A673 (cell line): ENCODE measurements at regions not wholly inside any gene's neighbourhood (a gene's known extent, or its start where the extent isn't known, plus 50 kb on each side); places are given as distances from the start of the nearest gene placed in this dataset.
"Not testable (repeated sequence)": the region's sequence is repeated elsewhere in the genome, so short reads cannot be mapped to it uniquely, and the experiment has no call there.

ENCODE experiments used
- BruUV-seq: library from RNA; stranded (reverse); fragments of 400-500 nt; replicated peaks from 2 replicates; lab custom pipeline; 2021; lab: Mats Ljungman, UMichigan
- CTCF ChIA-PET: fragments of 300-600 bp; sonication (Branson Sonifier 250); formaldehyde crosslinking; loops from one replicate; lab custom pipeline; 2022; ENCODE audit warnings: antibody characterized with exemption; lab: Charles Lee
- POLR2A ChIA-PET: fragments of 300-600 bp; sonication (Branson Sonifier 250); formaldehyde crosslinking; loops from one replicate; lab custom pipeline; 2022; ENCODE audit warnings: antibody characterized with exemption; ENCODE audit not compliant: low non-redundant PET; lab: Charles Lee
- DNase-seq: peaks from one replicate; pipeline ENCODE4 v3.0.0-alpha.2; 2015; ENCODE audit warnings: low spot score
- H3K27ac ChIP-seq: fragments of 200-600 bp; sonication (generic); 2 replicates; pipeline ENCODE4 v1.5.1; 2016; ENCODE audit warnings: mixed run types, low read depth, mild to moderate bottlenecking, mixed read lengths, antibody characterized with exemption, low read length; ENCODE audit not compliant: poor library complexity, severe bottlenecking
- H3K27me3 ChIP-seq: fragments of 200-600 bp; sonication (generic); replicated peaks from 2 replicates; pipeline ENCODE4 v1.6.1; 2017; ENCODE audit warnings: mixed run types, low read depth, mild to moderate bottlenecking, mixed read lengths, antibody characterized with exemption, low read length; ENCODE audit not compliant: insufficient read depth, poor library complexity
- H3K36me3 ChIP-seq: fragments of 200-600 bp; sonication (generic); 2 replicates; pipeline ENCODE4 v1.6.1; 2016; ENCODE audit warnings: mixed run types, mild to moderate bottlenecking, mixed read lengths, antibody characterized with exemption, low read length; ENCODE audit not compliant: insufficient read depth, poor library complexity, severe bottlenecking
- H3K4me1 ChIP-seq: fragments of 200-600 bp; sonication (generic); 2 replicates; pipeline ENCODE4 v1.6.1; 2017; ENCODE audit warnings: mixed run types, mild to moderate bottlenecking, mixed read lengths, antibody characterized with exemption, low read length; ENCODE audit not compliant: insufficient read depth, poor library complexity, severe bottlenecking
- H3K4me3 ChIP-seq: fragments of 200-600 bp; sonication (generic); 2 replicates; pipeline ENCODE4 v1.5.1; 2016; ENCODE audit warnings: low read depth, mixed run types, mild to moderate bottlenecking, mixed read lengths, low read length; ENCODE audit not compliant: poor library complexity, severe bottlenecking
- H3K9me3 ChIP-seq: fragments of 200-600 bp; sonication (generic); 2 replicates; pipeline ENCODE4 v1.6.1; 2016; ENCODE audit warnings: mixed run types, low read depth, mild to moderate bottlenecking, mixed read lengths, antibody characterized with exemption, low read length; ENCODE audit not compliant: poor library complexity, severe bottlenecking
- CTCF ChIP-seq: fragments of 300-800, 200-600 bp; sonication (generic); conservative IDR thresholded peaks from 2 replicates; pipeline ENCODE4 v1.5.1; 2017; ENCODE audit warnings: low read depth, mild to moderate bottlenecking, antibody characterized with exemption, low read length, moderate library complexity, mixed read lengths
- EZH2 ChIP-seq: fragments of 200-600 bp; sonication (generic); IDR thresholded peaks from 2 replicates; pipeline ENCODE4 v1.6.1; 2017; ENCODE audit warnings: borderline replicate concordance, low read depth, mild to moderate bottlenecking, mixed read lengths, antibody characterized with exemption, low read length; ENCODE audit not compliant: poor library complexity, severe bottlenecking
- intact Hi-C: fragments of 100-400 bp; cut with micrococcal nuclease; formaldehyde crosslinking; loops from one replicate; pipeline ENCODE4 v1.10.0; 2022; ENCODE audit not compliant: unreplicated experiment

DNA sequence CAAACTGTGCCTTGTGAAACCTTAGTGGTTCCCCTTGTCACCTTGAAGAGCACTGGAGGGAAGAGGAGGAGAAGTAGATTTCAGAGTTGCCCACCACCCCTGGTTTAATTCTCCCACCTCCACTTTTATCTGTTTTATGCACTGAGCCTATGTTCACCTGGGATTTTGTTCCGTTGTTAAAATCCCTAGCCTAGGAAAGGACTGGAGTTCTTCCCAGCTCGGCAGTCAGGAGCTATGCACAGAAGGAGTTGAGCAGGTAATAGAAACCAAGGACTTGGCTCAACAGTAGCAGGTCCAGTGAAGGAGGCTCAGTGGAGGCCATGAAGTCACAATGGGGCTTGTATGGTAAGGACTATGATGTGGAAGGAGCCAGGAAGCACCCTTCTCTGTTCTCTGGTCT, 182.4 kb upstream of the ADRA1D start:
- no peak overlapping the region for H3K4me3 ChIP-seq
- TF ChIP-seq EZH2 (no peak), CTCF (no peak)
- ChIA-PET CTCF (no interaction called here), POLR2A (no interaction called here)
- peaks cover 27% of the 10 kb centered on the region for H3K4me1 ChIP-seq
- intact Hi-C loops = no loop called here
- no peaks in the 10 kb centered on the region for H3K36me3 ChIP-seq
- no TSS peak for BruUV-seq
- no peak for DNase-seq
- H3K27me3 ChIP-seq = no peaks in the 10 kb centered on the region
- H3K9me3 ChIP-seq = no peaks in the 10 kb centered on the region
- no peak overlapping the region for H3K27ac ChIP-seq

DNA sequence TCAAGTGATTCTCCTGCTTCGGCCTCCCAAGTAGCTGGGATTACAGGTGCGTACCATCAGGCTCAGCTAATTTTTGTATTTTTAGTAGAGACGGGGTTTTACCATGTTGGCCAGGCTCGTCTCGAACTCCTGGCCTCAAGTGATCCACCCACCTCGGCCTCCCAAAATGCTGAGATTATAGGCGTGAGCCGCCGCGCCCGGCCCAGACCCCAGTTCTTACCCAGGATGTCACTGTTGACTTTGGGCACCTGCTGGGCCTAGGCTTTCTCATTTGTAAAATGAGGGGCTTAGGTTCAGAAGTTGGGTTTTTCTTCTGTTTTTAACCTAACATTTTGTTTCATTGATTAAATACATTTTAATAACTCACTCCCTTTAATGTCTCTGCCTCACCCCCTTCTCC, 181.7 kb upstream of the ADRA1D start:
- POLR2A ChIA-PET, BruUV-seq, H3K9me3 ChIP-seq, H3K27ac ChIP-seq, H3K36me3 ChIP-seq, DNase-seq, CTCF ChIA-PET, H3K4me3 ChIP-seq, intact Hi-C loops, H3K27me3 ChIP-seq: not testable (repeated sequence)
- H3K4me1 ChIP-seq = peaks cover 27% of the 10 kb centered on the region

DNA sequence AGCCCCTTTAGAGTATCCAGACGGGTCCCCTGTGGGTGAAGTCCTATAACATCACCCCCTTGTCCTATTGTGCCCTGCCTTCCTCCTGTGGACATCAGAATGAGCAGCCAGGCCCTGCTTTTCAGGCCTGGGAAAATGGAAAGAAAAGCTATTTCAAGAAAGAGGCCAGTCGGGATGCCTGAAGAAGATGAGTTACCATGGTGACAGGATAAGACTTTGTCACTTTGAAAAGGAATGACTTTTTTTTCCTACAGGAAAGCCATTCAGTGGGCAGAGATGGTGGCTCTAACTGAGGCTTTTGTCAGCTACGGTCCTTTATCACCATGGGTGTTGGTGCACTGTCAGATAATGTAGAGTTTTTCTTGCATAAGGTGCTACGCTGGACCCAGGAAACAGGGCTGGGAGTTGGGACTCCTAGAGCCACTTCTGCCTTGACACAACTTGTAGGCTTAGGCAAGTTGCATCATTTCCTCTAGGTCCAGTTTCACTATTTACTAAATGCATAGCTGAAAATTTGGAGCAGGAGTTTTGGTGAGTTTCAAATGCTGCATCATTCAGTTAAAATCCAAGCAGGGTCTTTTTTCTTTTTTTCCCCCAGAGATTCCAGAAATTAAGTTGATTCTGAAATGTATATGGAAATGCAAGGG, 179.0 kb upstream of the ADRA1D start:
- no peak for DNase-seq
- Histone ChIP-seq H3K4me1 (peaks cover 14% of the 10 kb centered on the region), H3K36me3 (no peaks in the 10 kb centered on the region), H3K27ac (peak overlapping the region; percentile 22), H3K27me3 (no peaks in the 10 kb centered on the region), H3K4me3 (no peak overlapping the region), H3K9me3 (no peaks in the 10 kb centered on the region)
- intact Hi-C loops = loop anchor here (2.0 kb wide), 1 partner anchor 33 kb away; no protein-coding TSS in a partner anchor
- BruUV-seq = no TSS peak
- ChIA-PET POLR2A (no interaction called here), CTCF (no interaction called here)
- no peak for TF ChIP-seq EZH2
- TF ChIP-seq CTCF = no peak

DNA sequence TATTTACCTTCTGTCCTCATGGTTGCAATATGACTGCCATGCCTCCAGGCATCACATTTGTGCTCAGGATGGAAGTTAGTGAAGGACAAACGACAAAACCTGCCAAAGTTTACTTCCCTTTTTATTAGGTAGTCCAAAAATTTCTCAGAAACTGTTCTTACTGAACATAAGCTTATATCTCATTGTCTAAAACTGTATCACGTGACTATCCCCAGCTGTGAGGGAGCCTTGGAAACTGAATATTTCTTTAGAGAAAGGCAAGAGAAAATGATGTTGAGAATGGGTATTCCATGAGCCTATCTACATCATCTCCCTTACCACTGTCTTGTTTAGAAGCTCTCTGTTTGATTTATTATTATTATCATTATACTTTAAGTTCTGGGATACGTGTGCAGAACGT, 169.1 kb upstream of the ADRA1D start:
- no peak overlapping the region for H3K27ac ChIP-seq
- H3K36me3 ChIP-seq = no peaks in the 10 kb centered on the region
- DNase-seq = no peak
- no peaks in the 10 kb centered on the region for H3K27me3 ChIP-seq
- CTCF ChIA-PET = no interaction called here
- H3K9me3 ChIP-seq = no peaks in the 10 kb centered on the region
- H3K4me3 ChIP-seq = no peak overlapping the region
- H3K4me1 ChIP-seq = no peaks in the 10 kb centered on the region
- no peak for TF ChIP-seq EZH2
- TF ChIP-seq CTCF = no peak
- intact Hi-C loops = no loop called here
- BruUV-seq = no TSS peak
- POLR2A ChIA-PET = no interaction called here
